NT2/D1 (cell line): ENCODE measurements at regions not wholly inside any gene's neighbourhood (a gene's known extent, or its start where the extent isn't known, plus 50 kb on each side); places are given as distances from the start of the nearest gene placed in this dataset.
"Not testable (repeated sequence)": the region's sequence is repeated elsewhere in the genome, so short reads cannot be mapped to it uniquely, and the experiment has no call there.

Experiments
- SUZ12 ChIP-seq: IDR thresholded peaks from 2 replicates; pipeline ENCODE4 v1.6.1; 2011; ENCODE audit not compliant: insufficient read length, insufficient read depth; ENCODE audit errors: extremely low read depth
- YY1 ChIP-seq: IDR thresholded peaks from 2 replicates; pipeline ENCODE4 v1.6.1; 2011; ENCODE audit not compliant: insufficient read length, insufficient read depth
- ZNF274 ChIP-seq: IDR thresholded peaks from 2 replicates; pipeline ENCODE4 v1.6.1; 2011; ENCODE audit warnings: mild to moderate bottlenecking, low read depth, low read length

GRCh38 chr15:45822968-45823367 lies 188.1 kb downstream of the SQOR start:
- TF ChIP-seq YY1, SUZ12, ZNF274: not testable (repeated sequence)
